ENCODE measurements at regions not wholly inside any gene's neighbourhood (a gene's known extent, or its start where the extent isn't known, plus 50 kb on each side); places are given as distances from the start of the nearest gene placed in this dataset.

DNA sequence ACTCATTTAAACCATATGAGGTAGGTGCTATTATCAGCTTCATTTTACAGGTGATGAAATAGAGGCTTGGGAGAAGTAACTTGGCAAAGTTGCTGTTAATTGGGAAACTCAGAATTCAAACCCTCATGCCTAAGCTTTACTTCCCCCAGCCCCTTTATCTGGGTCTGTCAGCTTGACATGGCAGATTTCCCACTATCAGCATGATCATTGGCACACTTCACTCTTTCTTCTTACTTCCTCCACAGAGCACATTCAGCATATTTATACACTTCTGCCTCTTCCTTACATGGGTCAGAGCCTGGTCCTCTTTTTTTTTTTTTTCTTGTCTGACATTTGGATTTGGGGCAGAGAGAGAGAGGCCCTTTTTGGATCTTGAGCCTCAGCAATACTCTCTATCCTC is 56.5 kb upstream of the ARX start:
- TF ChIP-seq, protein P1, sequence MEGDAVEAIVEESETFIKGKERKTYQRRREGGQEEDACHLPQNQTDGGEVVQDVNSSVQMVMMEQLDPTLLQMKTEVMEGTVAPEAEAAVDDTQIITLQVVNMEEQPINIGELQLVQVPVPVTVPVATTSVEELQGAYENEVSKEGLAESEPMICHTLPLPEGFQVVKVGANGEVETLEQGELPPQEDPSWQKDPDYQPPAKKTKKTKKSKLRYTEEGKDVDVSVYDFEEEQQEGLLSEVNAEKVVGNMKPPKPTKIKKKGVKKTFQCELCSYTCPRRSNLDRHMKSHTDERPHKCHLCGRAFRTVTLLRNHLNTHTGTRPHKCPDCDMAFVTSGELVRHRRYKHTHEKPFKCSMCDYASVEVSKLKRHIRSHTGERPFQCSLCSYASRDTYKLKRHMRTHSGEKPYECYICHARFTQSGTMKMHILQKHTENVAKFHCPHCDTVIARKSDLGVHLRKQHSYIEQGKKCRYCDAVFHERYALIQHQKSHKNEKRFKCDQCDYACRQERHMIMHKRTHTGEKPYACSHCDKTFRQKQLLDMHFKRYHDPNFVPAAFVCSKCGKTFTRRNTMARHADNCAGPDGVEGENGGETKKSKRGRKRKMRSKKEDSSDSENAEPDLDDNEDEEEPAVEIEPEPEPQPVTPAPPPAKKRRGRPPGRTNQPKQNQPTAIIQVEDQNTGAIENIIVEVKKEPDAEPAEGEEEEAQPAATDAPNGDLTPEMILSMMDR (IDR thresholded peaks at IDR 0.05) = no peak
- TF ChIP-seq POLR2A (IDR thresholded peaks at IDR 0.05) = no peak

Measured in breast epithelium (tissue), 3 donors.